ENCODE measurements at regions not wholly inside any gene's neighbourhood (a gene's known extent, or its start where the extent isn't known, plus 50 kb on each side); places are given as distances from the start of the nearest gene placed in this dataset.

GRCh38 chr1:110736900-110737605, 62.3 kb upstream of the KCNA3 start:
- no peak overlapping the region for H3K9ac ChIP-seq (ENCODE audit: low read length)
- no peak overlapping the region for H3K4me2 ChIP-seq (ENCODE audit: low read length)
- H3K9me2 ChIP-seq (ENCODE audit: insufficient read depth, low read length): no peaks in the 10 kb centered on the region
- H3K79me2 ChIP-seq (replicated peaks; ENCODE audit: insufficient read depth, low read length): no peaks in the 10 kb centered on the region
- no peak overlapping the region for H3K27ac ChIP-seq (ENCODE audit: low read length)
- no peaks in the 10 kb centered on the region for H4K20me1 ChIP-seq (ENCODE audit: insufficient read depth)
- H3K9me3 ChIP-seq (ENCODE audit: low read length): no peaks in the 10 kb centered on the region
- no peak overlapping the region for H3K4me3 ChIP-seq (ENCODE audit: low read length)
- no peaks in the 10 kb centered on the region for H3K36me3 ChIP-seq (ENCODE audit: insufficient read depth, low read length)
- TF ChIP-seq RAD21 (conservative IDR thresholded peaks at IDR 0.05): no peak
- TF ChIP-seq REST (IDR thresholded peaks at IDR 0.05; ENCODE audit: borderline replicate concordance): no peak
- no peak for TF ChIP-seq TAF1 (IDR thresholded peaks at IDR 0.05; ENCODE audit: low read depth)
- TF ChIP-seq SMC3 (conservative IDR thresholded peaks at IDR 0.05; ENCODE audit: poor library complexity): no peak
- no peak for TF ChIP-seq CTCF (IDR thresholded peaks at IDR 0.05; ENCODE audit: poor library complexity, severe bottlenecking)
- TF ChIP-seq MXI1 (conservative IDR thresholded peaks at IDR 0.05; ENCODE audit: poor library complexity, severe bottlenecking): no peak
- no peak for TF ChIP-seq POLR2AphosphoS5 (IDR thresholded peaks at IDR 0.05)
- no peak for TF ChIP-seq EP300 (conservative IDR thresholded peaks at IDR 0.05; ENCODE audit: poor library complexity, severe bottlenecking)
- no peak for TF ChIP-seq EZH2 (IDR thresholded peaks at IDR 0.05; ENCODE audit: borderline replicate concordance, insufficient read depth, low read length, poor library complexity, severe bottlenecking)
- H3F3A ChIP-seq (ENCODE audit: insufficient read depth, low read length, poor library complexity, severe bottlenecking): no peaks in the 10 kb centered on the region
- H3K27me3 ChIP-seq (ENCODE audit: insufficient read depth, low read depth, low read length): no peaks in the 10 kb centered on the region
- H2AFZ ChIP-seq (ENCODE audit: low read depth, low read length): no peak overlapping the region

- no peaks in the 10 kb centered on the region for H3K9me2 ChIP-seq (ENCODE audit: insufficient read depth, low read length)
- no peak overlapping the region for H3K9ac ChIP-seq (ENCODE audit: low read length)
- no peak overlapping the region for H3K4me2 ChIP-seq (ENCODE audit: low read length)
- no peaks in the 10 kb centered on the region for H3F3A ChIP-seq (ENCODE audit: insufficient read depth, low read length, poor library complexity, severe bottlenecking)
- H3K36me3 ChIP-seq (ENCODE audit: insufficient read depth, low read length): no peaks in the 10 kb centered on the region
- H3K79me2 ChIP-seq (replicated peaks; ENCODE audit: insufficient read depth, low read length): no peaks in the 10 kb centered on the region
- H3K9me3 ChIP-seq (ENCODE audit: low read length): no peaks in the 10 kb centered on the region
- H2AFZ ChIP-seq (ENCODE audit: low read depth, low read length): no peak overlapping the region
- no peak overlapping the region for H3K27ac ChIP-seq (ENCODE audit: low read length)
- H4K20me1 ChIP-seq (ENCODE audit: insufficient read depth): no peaks in the 10 kb centered on the region
- TF ChIP-seq EZH2 (IDR thresholded peaks at IDR 0.05; ENCODE audit: borderline replicate concordance, insufficient read depth, low read length, poor library complexity, severe bottlenecking) (no peak), EP300 (conservative IDR thresholded peaks at IDR 0.05; ENCODE audit: poor library complexity, severe bottlenecking) (no peak), POLR2AphosphoS5 (IDR thresholded peaks at IDR 0.05) (no peak), MXI1 (conservative IDR thresholded peaks at IDR 0.05; ENCODE audit: poor library complexity, severe bottlenecking) (no peak)
- no peaks in the 10 kb centered on the region for H3K27me3 ChIP-seq (ENCODE audit: insufficient read depth, low read depth, low read length)
- no peak overlapping the region for H3K4me3 ChIP-seq (ENCODE audit: low read length)
Observed at GRCh38 chr1:110734133-110734680, 59.5 kb upstream of the KCNA3 start.
